ENCODE measurements at regions not wholly inside any gene's neighbourhood (a gene's known extent, or its start where the extent isn't known, plus 50 kb on each side); places are given as distances from the start of the nearest gene placed in this dataset.

DNA sequence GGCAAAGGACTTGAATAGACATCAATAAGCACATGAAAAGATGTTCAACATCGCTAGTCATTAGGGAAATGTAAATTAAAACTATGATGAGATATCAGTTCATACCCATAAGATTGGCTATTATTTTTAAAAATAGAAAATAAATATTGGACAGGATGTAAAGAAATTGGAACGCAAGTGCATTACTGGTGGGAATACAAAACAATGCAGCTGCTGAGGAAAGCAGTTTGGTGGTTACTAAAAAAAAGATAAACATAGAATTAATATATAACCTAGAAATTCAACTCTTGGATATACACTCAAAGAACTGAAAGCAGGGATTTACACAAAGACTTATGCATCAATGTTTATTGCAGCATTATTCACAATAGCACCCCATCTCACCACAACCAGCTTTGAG is 174.5 kb upstream of the NDUFV2 start:
- no peaks in the 10 kb centered on the region for H3K27me3 ChIP-seq
- peaks cover 0 to 36% (median 18%) of the 10 kb centered on the region in 4 donors for H3K9me3 ChIP-seq
- H3K36me3 ChIP-seq: no peaks in the 10 kb centered on the region
- intact Hi-C loops (cut with DNase I; ENCODE audit: low total_unique reads): no loop called here
- TF ChIP-seq EP300 (IDR thresholded peaks at IDR 0.05): no peak
- TF ChIP-seq, protein P1, sequence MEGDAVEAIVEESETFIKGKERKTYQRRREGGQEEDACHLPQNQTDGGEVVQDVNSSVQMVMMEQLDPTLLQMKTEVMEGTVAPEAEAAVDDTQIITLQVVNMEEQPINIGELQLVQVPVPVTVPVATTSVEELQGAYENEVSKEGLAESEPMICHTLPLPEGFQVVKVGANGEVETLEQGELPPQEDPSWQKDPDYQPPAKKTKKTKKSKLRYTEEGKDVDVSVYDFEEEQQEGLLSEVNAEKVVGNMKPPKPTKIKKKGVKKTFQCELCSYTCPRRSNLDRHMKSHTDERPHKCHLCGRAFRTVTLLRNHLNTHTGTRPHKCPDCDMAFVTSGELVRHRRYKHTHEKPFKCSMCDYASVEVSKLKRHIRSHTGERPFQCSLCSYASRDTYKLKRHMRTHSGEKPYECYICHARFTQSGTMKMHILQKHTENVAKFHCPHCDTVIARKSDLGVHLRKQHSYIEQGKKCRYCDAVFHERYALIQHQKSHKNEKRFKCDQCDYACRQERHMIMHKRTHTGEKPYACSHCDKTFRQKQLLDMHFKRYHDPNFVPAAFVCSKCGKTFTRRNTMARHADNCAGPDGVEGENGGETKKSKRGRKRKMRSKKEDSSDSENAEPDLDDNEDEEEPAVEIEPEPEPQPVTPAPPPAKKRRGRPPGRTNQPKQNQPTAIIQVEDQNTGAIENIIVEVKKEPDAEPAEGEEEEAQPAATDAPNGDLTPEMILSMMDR (IDR thresholded peaks at IDR 0.05): no peak
- TF ChIP-seq POLR2AphosphoS5 (IDR thresholded peaks at IDR 0.05): no peak
- TF ChIP-seq POLR2A (IDR thresholded peaks at IDR 0.05): no peak
- H3K4me1 ChIP-seq: no peaks in the 10 kb centered on the region
- 37 to 63% (median 41%) methylated on average over 2 of the region's 2 CpGs for WGBS, 5 donors
- no peak overlapping the region for H3K27ac ChIP-seq
- no peak for DNase-seq
- H3K4me3 ChIP-seq: no peak overlapping the region

DNA sequence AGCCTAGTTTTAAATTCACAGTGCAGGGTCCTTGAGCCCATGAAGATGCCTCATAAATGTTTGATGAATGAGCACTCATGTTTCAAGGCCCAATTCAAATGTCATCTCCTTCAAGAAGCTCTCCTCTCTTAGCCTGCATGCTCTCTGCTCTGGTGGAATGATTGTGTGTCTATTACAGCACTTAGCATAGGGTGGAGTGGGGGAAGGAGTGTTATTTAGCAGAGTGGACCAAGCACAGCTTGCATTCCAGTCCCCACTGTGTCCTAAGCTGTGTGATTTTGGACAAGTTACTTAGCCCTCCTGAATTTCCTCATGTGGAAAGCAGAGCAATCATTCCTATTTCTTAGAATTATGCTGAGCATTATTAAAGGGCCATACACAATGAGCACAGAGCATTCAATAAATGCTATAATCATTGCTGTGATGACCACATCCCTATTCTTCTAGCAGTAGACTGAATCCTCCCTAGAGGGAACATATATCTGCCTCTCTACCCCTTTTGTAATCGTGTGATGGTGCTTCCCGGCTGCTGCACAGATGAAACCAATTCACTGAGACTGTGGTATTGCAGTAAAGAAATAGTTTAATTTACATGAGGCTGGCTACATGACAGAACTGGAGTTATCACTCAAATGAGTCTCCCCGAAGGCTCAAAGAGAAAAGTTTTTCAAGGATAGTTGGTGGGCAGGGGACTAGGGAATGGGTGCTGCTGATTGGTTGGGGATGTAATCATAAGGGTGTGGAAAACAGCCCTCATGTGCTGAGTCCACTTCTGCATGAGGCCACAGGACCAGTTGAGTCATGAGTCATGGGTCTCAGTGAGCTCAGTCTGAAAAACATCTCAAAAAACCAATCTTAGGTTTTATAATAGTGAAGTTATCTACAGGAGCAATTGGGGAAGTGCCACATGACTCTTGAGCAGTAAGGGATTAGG is 173.4 kb upstream of the NDUFV2 start:
- TF ChIP-seq POLR2A (IDR thresholded peaks at IDR 0.05) (no peak), EP300 (IDR thresholded peaks at IDR 0.05) (no peak), POLR2AphosphoS5 (IDR thresholded peaks at IDR 0.05) (no peak)
- TF ChIP-seq, protein P1 (IDR thresholded peaks at IDR 0.05): no peak
- no peak for DNase-seq
- H3K4me3 ChIP-seq: no peak overlapping the region

DNA sequence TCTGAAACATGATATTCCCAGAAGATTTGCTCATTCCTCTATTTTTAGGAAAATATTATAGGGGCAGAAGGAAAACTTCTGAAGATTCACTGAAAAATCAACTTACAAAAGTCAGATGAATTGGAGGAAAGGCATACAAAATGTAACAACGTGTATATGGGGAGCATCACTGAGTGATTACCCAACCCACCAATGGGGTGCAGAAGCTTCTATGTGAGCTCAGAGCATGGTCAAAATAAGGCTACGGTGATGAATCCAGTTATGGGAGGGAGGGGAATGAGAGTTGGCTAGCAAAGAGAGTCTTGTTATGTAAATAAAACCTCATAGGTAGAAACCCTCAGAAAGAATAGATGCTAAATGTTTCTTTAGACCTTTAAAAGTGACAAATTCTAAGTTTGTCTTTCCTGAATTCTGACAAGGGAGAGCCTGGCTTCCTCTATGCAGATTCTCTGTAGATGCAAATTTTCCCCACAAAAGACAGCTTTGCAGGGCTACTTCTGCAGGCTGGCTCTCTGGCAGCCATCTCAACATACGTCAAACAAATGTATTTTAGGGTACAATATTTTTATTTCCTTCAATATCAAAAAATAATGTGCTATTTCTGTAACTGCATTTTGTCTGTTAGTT is 171.4 kb upstream of the NDUFV2 start:
- peaks cover 0 to 34% (median 16%) of the 10 kb centered on the region in 4 donors for H3K9me3 ChIP-seq
- no peak overlapping the region for H3K27ac ChIP-seq
- no peak overlapping the region for H3K4me3 ChIP-seq
- DNase-seq: no peak
- no peaks in the 10 kb centered on the region for H3K36me3 ChIP-seq
- 58 to 73% (median 69%) methylated on average over 3 of the region's 3 CpGs for WGBS, 5 donors
- no peaks in the 10 kb centered on the region for H3K27me3 ChIP-seq
- intact Hi-C loops (cut with DNase I; ENCODE audit: low total_unique reads): no loop called here
- TF ChIP-seq, protein P1 (IDR thresholded peaks at IDR 0.05): no peak
- TF ChIP-seq EP300 (IDR thresholded peaks at IDR 0.05): no peak
- TF ChIP-seq POLR2A (IDR thresholded peaks at IDR 0.05): no peak
- TF ChIP-seq POLR2AphosphoS5 (IDR thresholded peaks at IDR 0.05): no peak
- H3K4me1 ChIP-seq: peaks cover 0 to 3% (median 0%) of the 10 kb centered on the region in 4 donors

More for the DNA sequence above, 173.4 kb upstream of the NDUFV2 start:
- Histone ChIP-seq H3K4me1 (no peaks in the 10 kb centered on the region), H3K27me3 (no peaks in the 10 kb centered on the region), H3K9me3 (peaks cover 0 to 38% (median 18%) of the 10 kb centered on the region in 4 donors), H3K36me3 (no peaks in the 10 kb centered on the region), H3K27ac (no peak overlapping the region)
- intact Hi-C loops (cut with DNase I; ENCODE audit: low total_unique reads): no loop called here
- WGBS, 5 donors: 94 to 99% (median 98%) methylated on average over 3 of the region's 3 CpGs

DNA sequence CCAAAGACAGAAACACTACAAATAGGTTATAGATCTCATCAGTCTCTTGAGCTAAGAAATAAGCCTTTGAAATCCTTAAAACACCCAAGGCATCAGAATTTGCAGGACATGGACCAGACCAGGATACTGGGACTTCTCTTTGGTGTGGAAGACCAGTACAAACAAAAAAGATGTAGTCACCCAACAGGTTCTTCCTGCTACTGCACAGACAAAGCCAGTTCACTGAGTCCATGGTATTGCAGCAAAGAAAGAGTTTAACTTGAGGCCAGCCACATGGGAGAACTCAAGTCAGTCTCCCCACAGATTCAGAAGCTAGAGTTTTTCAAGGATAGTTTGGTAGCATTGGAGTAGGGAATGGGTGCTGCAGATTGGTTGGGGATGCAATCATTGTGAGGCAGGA is 169.6 kb upstream of the NDUFV2 start:
- H3K4me3 ChIP-seq: no peak overlapping the region
- peaks cover 8 to 15% (median 11%) of the 10 kb centered on the region in 4 donors for H3K4me1 ChIP-seq
- no peak for DNase-seq
- no peaks in the 10 kb centered on the region for H3K36me3 ChIP-seq
- no peaks in the 10 kb centered on the region for H3K27me3 ChIP-seq
- TF ChIP-seq, protein P1 (IDR thresholded peaks at IDR 0.05): no peak
- no peak for TF ChIP-seq POLR2AphosphoS5 (IDR thresholded peaks at IDR 0.05)
- no peak for TF ChIP-seq POLR2A (IDR thresholded peaks at IDR 0.05)
- TF ChIP-seq EP300 (IDR thresholded peaks at IDR 0.05): no peak
- H3K9me3 ChIP-seq: peaks cover 0 to 23% (median 8%) of the 10 kb centered on the region in 4 donors
- intact Hi-C loops (cut with DNase I; ENCODE audit: low total_unique reads): no loop called here
- no peak overlapping the region for H3K27ac ChIP-seq
